ENCODE measurements at regions not wholly inside any gene's neighbourhood (a gene's known extent, or its start where the extent isn't known, plus 50 kb on each side); places are given as distances from the start of the nearest gene placed in this dataset.

DNA sequence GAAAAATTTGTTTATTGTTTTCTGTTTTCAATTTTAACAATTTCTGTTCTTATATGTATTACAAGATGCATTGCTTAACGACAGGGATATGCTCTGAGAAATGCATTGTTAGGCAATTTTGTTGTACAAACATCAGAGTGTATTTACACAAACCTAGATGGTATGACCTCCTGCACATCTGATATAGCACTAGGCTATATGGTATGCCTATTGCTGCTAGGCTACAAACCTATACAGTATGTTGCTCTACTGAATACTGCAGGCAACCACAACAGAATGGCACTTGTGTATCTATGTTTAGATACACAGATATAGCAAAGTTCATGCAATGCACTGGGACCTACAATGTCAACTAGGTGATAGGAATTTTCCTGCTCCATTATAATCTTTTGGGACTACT, 70.1 kb downstream of the SUCNR1 start:
- in situ Hi-C loops (cut with HindIII; ENCODE audit: low pct_unique_long_range_greater_than_20kb, low sequenced_read_pairs), result no loop called here
- TF ChIP-seq POLR2AphosphoS5 (IDR thresholded peaks at IDR 0.05; ENCODE audit: low read depth, low read length), result no peak
- TF ChIP-seq, protein P1, sequence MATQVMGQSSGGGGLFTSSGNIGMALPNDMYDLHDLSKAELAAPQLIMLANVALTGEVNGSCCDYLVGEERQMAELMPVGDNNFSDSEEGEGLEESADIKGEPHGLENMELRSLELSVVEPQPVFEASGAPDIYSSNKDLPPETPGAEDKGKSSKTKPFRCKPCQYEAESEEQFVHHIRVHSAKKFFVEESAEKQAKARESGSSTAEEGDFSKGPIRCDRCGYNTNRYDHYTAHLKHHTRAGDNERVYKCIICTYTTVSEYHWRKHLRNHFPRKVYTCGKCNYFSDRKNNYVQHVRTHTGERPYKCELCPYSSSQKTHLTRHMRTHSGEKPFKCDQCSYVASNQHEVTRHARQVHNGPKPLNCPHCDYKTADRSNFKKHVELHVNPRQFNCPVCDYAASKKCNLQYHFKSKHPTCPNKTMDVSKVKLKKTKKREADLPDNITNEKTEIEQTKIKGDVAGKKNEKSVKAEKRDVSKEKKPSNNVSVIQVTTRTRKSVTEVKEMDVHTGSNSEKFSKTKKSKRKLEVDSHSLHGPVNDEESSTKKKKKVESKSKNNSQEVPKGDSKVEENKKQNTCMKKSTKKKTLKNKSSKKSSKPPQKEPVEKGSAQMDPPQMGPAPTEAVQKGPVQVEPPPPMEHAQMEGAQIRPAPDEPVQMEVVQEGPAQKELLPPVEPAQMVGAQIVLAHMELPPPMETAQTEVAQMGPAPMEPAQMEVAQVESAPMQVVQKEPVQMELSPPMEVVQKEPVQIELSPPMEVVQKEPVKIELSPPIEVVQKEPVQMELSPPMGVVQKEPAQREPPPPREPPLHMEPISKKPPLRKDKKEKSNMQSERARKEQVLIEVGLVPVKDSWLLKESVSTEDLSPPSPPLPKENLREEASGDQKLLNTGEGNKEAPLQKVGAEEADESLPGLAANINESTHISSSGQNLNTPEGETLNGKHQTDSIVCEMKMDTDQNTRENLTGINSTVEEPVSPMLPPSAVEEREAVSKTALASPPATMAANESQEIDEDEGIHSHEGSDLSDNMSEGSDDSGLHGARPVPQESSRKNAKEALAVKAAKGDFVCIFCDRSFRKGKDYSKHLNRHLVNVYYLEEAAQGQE (IDR thresholded peaks at IDR 0.05; ENCODE audit: insufficient read depth in 1 of 2, low read depth in 2 of 2, low read length in 1 of 2), result no peak
- no peak for TF ChIP-seq SIN3A (IDR thresholded peaks at IDR 0.05; ENCODE audit: borderline replicate concordance, insufficient read depth, low read depth, low read length)
- TF ChIP-seq, protein P2, sequence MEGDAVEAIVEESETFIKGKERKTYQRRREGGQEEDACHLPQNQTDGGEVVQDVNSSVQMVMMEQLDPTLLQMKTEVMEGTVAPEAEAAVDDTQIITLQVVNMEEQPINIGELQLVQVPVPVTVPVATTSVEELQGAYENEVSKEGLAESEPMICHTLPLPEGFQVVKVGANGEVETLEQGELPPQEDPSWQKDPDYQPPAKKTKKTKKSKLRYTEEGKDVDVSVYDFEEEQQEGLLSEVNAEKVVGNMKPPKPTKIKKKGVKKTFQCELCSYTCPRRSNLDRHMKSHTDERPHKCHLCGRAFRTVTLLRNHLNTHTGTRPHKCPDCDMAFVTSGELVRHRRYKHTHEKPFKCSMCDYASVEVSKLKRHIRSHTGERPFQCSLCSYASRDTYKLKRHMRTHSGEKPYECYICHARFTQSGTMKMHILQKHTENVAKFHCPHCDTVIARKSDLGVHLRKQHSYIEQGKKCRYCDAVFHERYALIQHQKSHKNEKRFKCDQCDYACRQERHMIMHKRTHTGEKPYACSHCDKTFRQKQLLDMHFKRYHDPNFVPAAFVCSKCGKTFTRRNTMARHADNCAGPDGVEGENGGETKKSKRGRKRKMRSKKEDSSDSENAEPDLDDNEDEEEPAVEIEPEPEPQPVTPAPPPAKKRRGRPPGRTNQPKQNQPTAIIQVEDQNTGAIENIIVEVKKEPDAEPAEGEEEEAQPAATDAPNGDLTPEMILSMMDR (IDR thresholded peaks at IDR 0.05), result no peak
- TF ChIP-seq TCF7L2 (IDR thresholded peaks at IDR 0.05; ENCODE audit: low read depth, low read length), result no peak
- DNase-seq (ENCODE audit: low read depth, low spot score) (no peak), ATAC-seq (no peak)
- BruUV-seq (replicated peaks), result no TSS peak
- Histone ChIP-seq H3K27me3 (ENCODE audit: control insufficient read depth, insufficient read depth, low read length) (no peaks in the 10 kb centered on the region), H3K9me3 (ENCODE audit: control insufficient read depth, insufficient read depth, low read depth, low read length) (no peaks in the 10 kb centered on the region), H3K4me3 (ENCODE audit: low read depth in 2 of 2, low read length in 2 of 2) (no peak overlapping the region), H3K4me1 (ENCODE audit: control insufficient read depth, insufficient read depth, low read length) (no peaks in the 10 kb centered on the region), H3K36me3 (ENCODE audit: control insufficient read depth, insufficient read depth, low read length) (no peaks in the 10 kb centered on the region), H3K27ac (ENCODE audit: low read length) (no peak overlapping the region)
- CTCF ChIA-PET, result no interaction called here
- POLR2A ChIA-PET, result no interaction called here
- intact Hi-C loops (cut with micrococcal nuclease; ENCODE audit: unreplicated experiment), result loop anchor here (10.0 kb wide), 1 partner anchor 59 kb away; no protein-coding TSS in a partner anchor

DNA sequence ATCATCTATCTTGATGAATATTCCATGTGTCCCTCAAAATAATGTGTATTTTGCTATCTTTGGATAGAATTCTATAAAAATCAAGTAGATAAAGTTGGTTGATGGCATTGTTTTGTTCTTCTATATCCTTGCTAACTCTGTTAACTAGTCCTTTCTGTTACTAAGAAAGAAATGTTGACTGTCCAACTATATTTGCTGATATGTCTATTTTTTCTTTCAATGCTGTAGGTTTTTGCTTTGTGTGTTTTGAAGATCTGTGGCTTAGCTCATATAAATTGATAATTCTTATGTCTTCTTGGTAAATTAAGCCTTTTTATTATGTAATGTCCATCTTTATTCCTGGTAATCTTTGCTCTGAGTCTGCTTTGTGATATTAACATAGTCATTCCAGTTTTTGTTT, 70.9 kb downstream of the SUCNR1 start:
- no peak overlapping the region for H3K27ac ChIP-seq (ENCODE audit: low read length)
- CTCF ChIA-PET, result no interaction called here
- DNase-seq (ENCODE audit: low read depth, low spot score) (no peak), ATAC-seq (no peak)
- BruUV-seq (replicated peaks), result no TSS peak
- no peaks in the 10 kb centered on the region for H3K9me3 ChIP-seq (ENCODE audit: control insufficient read depth, insufficient read depth, low read depth, low read length)
- in situ Hi-C loops (cut with HindIII; ENCODE audit: low pct_unique_long_range_greater_than_20kb, low sequenced_read_pairs) (no loop called here), intact Hi-C loops (cut with micrococcal nuclease; ENCODE audit: unreplicated experiment) (loop anchor here (10.0 kb wide), 1 partner anchor 60 kb away; no protein-coding TSS in a partner anchor)
- no peaks in the 10 kb centered on the region for H3K36me3 ChIP-seq (ENCODE audit: control insufficient read depth, insufficient read depth, low read length)
- POLR2A ChIA-PET, result no interaction called here
- TF ChIP-seq TCF7L2 (IDR thresholded peaks at IDR 0.05; ENCODE audit: low read depth, low read length) (no peak), SIN3A (IDR thresholded peaks at IDR 0.05; ENCODE audit: borderline replicate concordance, insufficient read depth, low read depth, low read length) (no peak), POLR2AphosphoS5 (IDR thresholded peaks at IDR 0.05; ENCODE audit: low read depth, low read length) (no peak)
- TF ChIP-seq, protein P2 (IDR thresholded peaks at IDR 0.05), result no peak
- TF ChIP-seq, protein P1 (IDR thresholded peaks at IDR 0.05; ENCODE audit: insufficient read depth in 1 of 2, low read depth in 2 of 2, low read length in 1 of 2), result no peak
- H3K27me3 ChIP-seq (ENCODE audit: control insufficient read depth, insufficient read depth, low read length), result no peaks in the 10 kb centered on the region
- no peak overlapping the region for H3K4me3 ChIP-seq (ENCODE audit: low read depth in 2 of 2, low read length in 2 of 2)
- no peaks in the 10 kb centered on the region for H3K4me1 ChIP-seq (ENCODE audit: control insufficient read depth, insufficient read depth, low read length)
